PC-3 (cell line): ENCODE measurements at regions not wholly inside any gene's neighbourhood (a gene's known extent, or its start where the extent isn't known, plus 50 kb on each side); places are given as distances from the start of the nearest gene placed in this dataset.

Experiments
- ATAC-seq: fragments of 200-7000 bp; cut with Tn5 transposase; 2 replicates; pipeline ENCODE4 v1.9.1; 2020; ENCODE audit warnings: mild to moderate bottlenecking, moderate library complexity
- BruUV-seq: library from RNA; stranded (reverse); fragments of 400-500 nt; replicated peaks from 2 replicates; lab custom pipeline; 2021; lab: Mats Ljungman, UMichigan
- CTCF ChIA-PET: fragments of 300-600 bp; sonication (Branson Sonifier 250); formaldehyde crosslinking; loops from one replicate; lab custom pipeline; 2022; ENCODE audit warnings: antibody characterized with exemption; lab: Charles Lee
- POLR2A ChIA-PET: fragments of 300-600 bp; sonication (Branson Sonifier 250); formaldehyde crosslinking; loops from one replicate; lab custom pipeline; 2022; ENCODE audit warnings: antibody characterized with exemption; ENCODE audit not compliant: unreplicated experiment; lab: Charles Lee
- DNase-seq: peaks from one replicate; pipeline ENCODE4 v3.0.0-alpha.2; 2015
- H2AFZ ChIP-seq: fragments of 300-600 bp; sonication (generic); 2 replicates; pipeline ENCODE4 v1.6.0; 2016; ENCODE audit warnings: antibody characterized with exemption, low read length
- H3F3A ChIP-seq: fragments of 300-600 bp; sonication (generic); one replicate; pipeline ENCODE4 v1.6.0; 2017; ENCODE audit warnings: antibody characterized with exemption, low read length, control low read depth, mild to moderate bottlenecking; ENCODE audit not compliant: unreplicated experiment
- H3K27ac ChIP-seq: fragments of 300-600 bp; sonication (generic); 2 replicates; pipeline ENCODE4 v1.5.1; 2016; ENCODE audit warnings: mild to moderate bottlenecking, low read length
- H3K27me3 ChIP-seq: fragments of 300-600 bp; sonication (generic); 2 replicates; pipeline ENCODE4 v1.6.1; 2016; ENCODE audit warnings: low read length, mixed read lengths
- H3K36me3 ChIP-seq: fragments of 300-600 bp; sonication (generic); 2 replicates; pipeline ENCODE4 v1.6.1; 2016; ENCODE audit warnings: low read depth, mixed run types, low read length, mixed read lengths
- H3K4me1 ChIP-seq: fragments of 300-600 bp; sonication (generic); 2 replicates; pipeline ENCODE4 v1.5.1; 2016; ENCODE audit warnings: low read length; ENCODE audit not compliant: insufficient read depth
- H3K4me2 ChIP-seq: fragments of 300-600 bp; sonication (generic); 2 replicates; pipeline ENCODE4 v1.6.0; 2016; ENCODE audit warnings: low read length
- H3K4me3 ChIP-seq: fragments of 300-600 bp; sonication (generic); 2 replicates; pipeline ENCODE4 v1.5.1; 2016; ENCODE audit warnings: mild to moderate bottlenecking, low read length, mixed read lengths
- H3K79me2 ChIP-seq: fragments of 300-600 bp; sonication (generic); 2 replicates; pipeline ENCODE4 v1.6.1; 2017; ENCODE audit warnings: low read length, mixed read lengths
- H3K9ac ChIP-seq: fragments of 300-600 bp; sonication (generic); 2 replicates; pipeline ENCODE4 v1.6.0; 2016; ENCODE audit warnings: mild to moderate bottlenecking, low read length
- H3K9me2 ChIP-seq: fragments of 300-600 bp; sonication (generic); replicated peaks from 2 replicates; pipeline ENCODE4 v1.6.1; 2016; ENCODE audit warnings: mixed run types, low read length, mixed read lengths
- H3K9me3 ChIP-seq: fragments of 300-600 bp; sonication (generic); 2 replicates; pipeline ENCODE4 v1.6.1; 2016; ENCODE audit warnings: low read length, mixed read lengths
- H4K20me1 ChIP-seq: fragments of 300-600 bp; sonication (generic); 2 replicates; pipeline ENCODE4 v1.6.1; 2016; ENCODE audit warnings: low read length, mixed read lengths
- EZH2 ChIP-seq: fragments of 300-600 bp; sonication (generic); IDR thresholded peaks from one replicate; pipeline ENCODE4 v1.6.1; 2017; ENCODE audit warnings: antibody characterized with exemption, mild to moderate bottlenecking, low read length; ENCODE audit not compliant: unreplicated experiment
- EZH2phosphoT487 ChIP-seq: fragments of 300-600 bp; sonication (generic); IDR thresholded peaks from 2 replicates; pipeline ENCODE4 v1.6.1; 2018; ENCODE audit warnings: mild to moderate bottlenecking, antibody characterized with exemption, low read length, borderline replicate concordance
- intact Hi-C: fragments of 100-400 bp; cut with micrococcal nuclease; formaldehyde crosslinking; loops from 2 replicates; pipeline ENCODE4 v1.9.0; 2023
- TF ChIP-seq, protein P1 (sequence below): fragments of 300-600 bp; sonication (generic); conservative IDR thresholded peaks from 2 replicates; pipeline ENCODE4 v1.5.1; 2017; ENCODE audit warnings: antibody characterized with exemption, low read depth, mild to moderate bottlenecking, low read length

DNA sequence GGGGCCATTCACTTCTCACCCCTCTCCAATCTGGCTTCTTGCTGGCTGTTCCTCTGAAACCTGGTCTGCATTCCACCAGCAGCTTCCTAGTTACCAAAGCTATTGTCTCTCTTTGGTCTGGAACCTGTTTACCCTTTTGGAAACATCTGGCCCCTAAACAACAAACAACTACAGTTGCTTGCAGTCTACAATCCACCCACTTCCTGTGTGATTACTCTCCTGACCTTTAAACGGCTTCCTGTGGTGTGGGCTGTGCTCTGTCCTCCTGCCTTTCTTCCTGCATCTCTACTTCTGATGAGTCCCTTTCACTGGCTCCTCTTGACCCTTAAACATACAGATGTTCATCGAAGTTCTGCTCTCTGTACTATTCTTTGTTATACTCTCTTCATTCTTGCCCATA lies 303.8 kb downstream of the TDRD15 start:
- Histone ChIP-seq H2AFZ (no peak overlapping the region), H3K4me1 (no peaks in the 10 kb centered on the region), H3K79me2 (no peaks in the 10 kb centered on the region), H3K4me2 (no peak overlapping the region), H3F3A (no peaks in the 10 kb centered on the region), H3K9me3 (peaks cover 7% of the 10 kb centered on the region; the same call in 1 of the 2 replicates), H3K36me3 (no peaks in the 10 kb centered on the region), H3K27me3 (no peaks in the 10 kb centered on the region), H3K9ac (no peak overlapping the region), H3K4me3 (no peak overlapping the region), H3K27ac (no peak overlapping the region), H3K9me2 (no peaks in the 10 kb centered on the region), H4K20me1 (no peaks in the 10 kb centered on the region)
- CTCF ChIA-PET, result no interaction called here
- no peak for DNase-seq
- ATAC-seq, result no peak
- intact Hi-C loops, result no loop called here
- POLR2A ChIA-PET, result no interaction called here
- BruUV-seq, result no TSS peak
- TF ChIP-seq EZH2 (no peak), EZH2phosphoT487 (no peak)
- TF ChIP-seq, protein P1, sequence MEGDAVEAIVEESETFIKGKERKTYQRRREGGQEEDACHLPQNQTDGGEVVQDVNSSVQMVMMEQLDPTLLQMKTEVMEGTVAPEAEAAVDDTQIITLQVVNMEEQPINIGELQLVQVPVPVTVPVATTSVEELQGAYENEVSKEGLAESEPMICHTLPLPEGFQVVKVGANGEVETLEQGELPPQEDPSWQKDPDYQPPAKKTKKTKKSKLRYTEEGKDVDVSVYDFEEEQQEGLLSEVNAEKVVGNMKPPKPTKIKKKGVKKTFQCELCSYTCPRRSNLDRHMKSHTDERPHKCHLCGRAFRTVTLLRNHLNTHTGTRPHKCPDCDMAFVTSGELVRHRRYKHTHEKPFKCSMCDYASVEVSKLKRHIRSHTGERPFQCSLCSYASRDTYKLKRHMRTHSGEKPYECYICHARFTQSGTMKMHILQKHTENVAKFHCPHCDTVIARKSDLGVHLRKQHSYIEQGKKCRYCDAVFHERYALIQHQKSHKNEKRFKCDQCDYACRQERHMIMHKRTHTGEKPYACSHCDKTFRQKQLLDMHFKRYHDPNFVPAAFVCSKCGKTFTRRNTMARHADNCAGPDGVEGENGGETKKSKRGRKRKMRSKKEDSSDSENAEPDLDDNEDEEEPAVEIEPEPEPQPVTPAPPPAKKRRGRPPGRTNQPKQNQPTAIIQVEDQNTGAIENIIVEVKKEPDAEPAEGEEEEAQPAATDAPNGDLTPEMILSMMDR, result no peak

DNA sequence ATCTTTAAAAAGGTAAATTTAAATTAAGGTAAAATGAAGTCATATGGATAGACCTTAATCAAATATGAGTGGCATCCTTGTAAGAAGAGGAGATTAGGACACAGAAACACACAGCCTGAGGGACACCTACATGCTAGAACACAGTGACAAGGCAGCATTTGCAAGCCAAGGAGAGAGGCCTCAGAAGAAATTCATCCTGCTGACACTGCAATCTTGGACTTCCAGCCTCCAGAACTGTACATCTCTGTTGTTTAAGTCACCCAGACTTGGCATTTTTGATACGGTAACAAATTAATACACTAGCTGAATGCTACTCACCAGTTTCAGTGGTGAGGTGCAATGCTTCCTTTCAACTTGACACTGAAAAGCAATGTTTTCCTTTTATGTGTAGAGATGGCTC lies 305.0 kb downstream of the TDRD15 start:
- Histone ChIP-seq H4K20me1 (no peaks in the 10 kb centered on the region), H3K27me3 (no peaks in the 10 kb centered on the region), H3K27ac (no peak overlapping the region), H3K4me3 (no peak overlapping the region), H3K9me2 (no peaks in the 10 kb centered on the region), H2AFZ (no peak overlapping the region), H3K79me2 (no peaks in the 10 kb centered on the region), H3F3A (no peaks in the 10 kb centered on the region), H3K4me1 (no peaks in the 10 kb centered on the region), H3K9me3 (0 out of 2 replicates have a peak, but pooled peaks cover 3% of the 10 kb centered on the region), H3K4me2 (no peak overlapping the region), H3K36me3 (no peaks in the 10 kb centered on the region), H3K9ac (no peak overlapping the region)
- TF ChIP-seq, protein P1, result no peak
- no peak for TF ChIP-seq EZH2phosphoT487
- no peak for TF ChIP-seq EZH2
- POLR2A ChIA-PET, result no interaction called here
- CTCF ChIA-PET, result no interaction called here
- intact Hi-C loops, result no loop called here
- BruUV-seq, result no TSS peak
- ATAC-seq (no peak), DNase-seq (no peak)

DNA sequence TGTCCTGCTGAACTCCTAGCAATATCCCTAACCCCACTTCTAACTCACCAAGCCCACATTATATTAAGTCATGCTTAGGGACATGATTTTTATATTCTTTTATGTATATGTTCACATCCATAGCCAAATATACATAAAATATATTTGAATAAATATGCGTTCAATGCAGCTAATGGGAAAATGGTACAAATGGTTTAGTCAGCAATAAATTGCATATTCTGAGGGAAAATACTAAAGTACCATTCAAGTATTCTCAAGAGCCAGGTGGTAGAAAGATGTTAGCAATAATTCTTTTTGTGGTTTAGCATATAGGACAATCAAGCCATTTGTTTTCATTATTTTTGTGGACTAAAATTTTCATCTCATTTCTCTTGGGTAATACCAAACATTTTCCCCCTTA lies 306.0 kb downstream of the TDRD15 start:
- CTCF ChIA-PET, result no interaction called here
- POLR2A ChIA-PET, result no interaction called here
- no peak for DNase-seq

More for the DNA sequence above, 306.0 kb downstream of the TDRD15 start:
- no TSS peak for BruUV-seq
- H3K4me2 ChIP-seq, result no peak overlapping the region
- H4K20me1 ChIP-seq, result no peaks in the 10 kb centered on the region
- ATAC-seq, result no peak
- H3K79me2 ChIP-seq, result no peaks in the 10 kb centered on the region
- intact Hi-C loops, result no loop called here
- H3K27ac ChIP-seq, result no peak overlapping the region
- no peaks in the 10 kb centered on the region for H3K9me2 ChIP-seq
- H3F3A ChIP-seq, result no peaks in the 10 kb centered on the region
- H3K9ac ChIP-seq, result no peak overlapping the region
- no peaks in the 10 kb centered on the region for H3K4me1 ChIP-seq
- H3K9me3 ChIP-seq, result 0 out of 2 replicates have a peak, but pooled peaks cover 4% of the 10 kb centered on the region
- H3K36me3 ChIP-seq, result no peaks in the 10 kb centered on the region
- no peak overlapping the region for H2AFZ ChIP-seq
- TF ChIP-seq, protein P1, result no peak
- TF ChIP-seq EZH2 (no peak), EZH2phosphoT487 (no peak)
- H3K4me3 ChIP-seq, result no peak overlapping the region
- H3K27me3 ChIP-seq, result no peaks in the 10 kb centered on the region
